ENCODE measurements at regions not wholly inside any gene's neighbourhood (a gene's known extent, or its start where the extent isn't known, plus 50 kb on each side); places are given as distances from the start of the nearest gene placed in this dataset.

DNA sequence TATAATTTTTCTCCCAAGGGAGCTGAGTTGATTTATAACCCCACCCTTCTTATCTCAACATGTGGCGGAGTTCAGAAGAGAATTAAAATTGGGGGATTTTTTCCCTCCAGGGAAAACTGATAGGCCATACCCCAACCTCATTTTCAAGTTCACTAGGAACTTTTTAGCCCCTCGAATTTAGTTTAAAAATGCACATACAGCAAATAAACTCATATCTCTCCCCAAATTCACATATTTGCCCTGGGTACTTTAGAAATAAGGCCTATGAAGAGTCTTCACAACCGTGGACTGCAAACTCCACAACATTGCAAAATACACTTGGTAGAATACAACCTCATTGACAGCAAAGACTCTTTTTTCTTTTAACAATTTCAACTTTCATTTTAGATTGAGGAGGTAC is 206.7 kb upstream of the LEF1 start:
- TF ChIP-seq, protein P1, sequence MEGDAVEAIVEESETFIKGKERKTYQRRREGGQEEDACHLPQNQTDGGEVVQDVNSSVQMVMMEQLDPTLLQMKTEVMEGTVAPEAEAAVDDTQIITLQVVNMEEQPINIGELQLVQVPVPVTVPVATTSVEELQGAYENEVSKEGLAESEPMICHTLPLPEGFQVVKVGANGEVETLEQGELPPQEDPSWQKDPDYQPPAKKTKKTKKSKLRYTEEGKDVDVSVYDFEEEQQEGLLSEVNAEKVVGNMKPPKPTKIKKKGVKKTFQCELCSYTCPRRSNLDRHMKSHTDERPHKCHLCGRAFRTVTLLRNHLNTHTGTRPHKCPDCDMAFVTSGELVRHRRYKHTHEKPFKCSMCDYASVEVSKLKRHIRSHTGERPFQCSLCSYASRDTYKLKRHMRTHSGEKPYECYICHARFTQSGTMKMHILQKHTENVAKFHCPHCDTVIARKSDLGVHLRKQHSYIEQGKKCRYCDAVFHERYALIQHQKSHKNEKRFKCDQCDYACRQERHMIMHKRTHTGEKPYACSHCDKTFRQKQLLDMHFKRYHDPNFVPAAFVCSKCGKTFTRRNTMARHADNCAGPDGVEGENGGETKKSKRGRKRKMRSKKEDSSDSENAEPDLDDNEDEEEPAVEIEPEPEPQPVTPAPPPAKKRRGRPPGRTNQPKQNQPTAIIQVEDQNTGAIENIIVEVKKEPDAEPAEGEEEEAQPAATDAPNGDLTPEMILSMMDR (IDR thresholded peaks at IDR 0.05; ENCODE audit: extremely low read depth in 1 of 2, insufficient read depth in 1 of 2, low read depth in 1 of 2, low read length in 2 of 2): no peak
- TF ChIP-seq, protein P2, sequence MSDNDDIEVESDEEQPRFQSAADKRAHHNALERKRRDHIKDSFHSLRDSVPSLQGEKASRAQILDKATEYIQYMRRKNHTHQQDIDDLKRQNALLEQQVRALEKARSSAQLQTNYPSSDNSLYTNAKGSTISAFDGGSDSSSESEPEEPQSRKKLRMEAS (IDR thresholded peaks at IDR 0.05; ENCODE audit: insufficient read depth, insufficient read length): no peak
- no peak for TF ChIP-seq POLR2A (IDR thresholded peaks at IDR 0.05; ENCODE audit: low read depth, low read length)
- TF ChIP-seq EZH2 (IDR thresholded peaks at IDR 0.05; ENCODE audit: borderline replicate concordance, low read depth, low read length, severe bottlenecking): no peak
- no peak for TF ChIP-seq FOS (IDR thresholded peaks at IDR 0.05; ENCODE audit: borderline replicate concordance, insufficient read depth, low read length)
- no peak for TF ChIP-seq POLR2AphosphoS5 (IDR thresholded peaks at IDR 0.05; ENCODE audit: insufficient read depth, low read depth, low read length)

Measured in endothelial cell of umbilical vein (primary cell).